Upper lobe of left lung (tissue), 4 donors: ENCODE measurements at regions not wholly inside any gene's neighbourhood (a gene's known extent, or its start where the extent isn't known, plus 50 kb on each side); places are given as distances from the start of the nearest gene placed in this dataset.

Experiments used
- CTCF ChIP-seq, 6 experiments: fragments of 450-650 bp in 4 of 6; fragments of 200-600 bp in 2 of 6; sonication (generic) in 2 of 6; IDR thresholded peaks; one replicate each; pipeline ENCODE4 v1.5.1; 2016 to 2019; ENCODE audit warnings: antibody characterized with exemption in 6 of 6
- EP300 ChIP-seq, 4 donors: sonication (generic); formaldehyde crosslinking; IDR thresholded peaks; one replicate each; pipeline ENCODE4 v1.5.1; 2017; ENCODE audit warnings: antibody characterized with exemption in 4 of 4, control low read depth in 2 of 4
- POLR2A ChIP-seq, 4 donors: fragments of 450-650 bp; IDR thresholded peaks; one replicate each; pipeline ENCODE4 v1.5.1; 2016 to 2017; ENCODE audit warnings: antibody characterized with exemption in 4 of 4, mild to moderate bottlenecking in 2 of 4
- POLR2AphosphoS5 ChIP-seq, 2 donors: sonication (generic); formaldehyde crosslinking; IDR thresholded peaks; one replicate each; pipeline ENCODE4 v1.5.1; 2017; ENCODE audit warnings: antibody characterized with exemption in 2 of 2

GRCh38 chr4:129393976-129394375, 298.0 kb downstream of the C4orf33 start:
- no peak for TF ChIP-seq CTCF (IDR thresholded peaks at IDR 0.05)
- no peak for TF ChIP-seq POLR2A (IDR thresholded peaks at IDR 0.05)
- TF ChIP-seq POLR2AphosphoS5 (IDR thresholded peaks at IDR 0.05) = no peak
- TF ChIP-seq EP300 (IDR thresholded peaks at IDR 0.05) = no peak
